ENCODE measurements at regions not wholly inside any gene's neighbourhood (a gene's known extent, or its start where the extent isn't known, plus 50 kb on each side); places are given as distances from the start of the nearest gene placed in this dataset.

DNA sequence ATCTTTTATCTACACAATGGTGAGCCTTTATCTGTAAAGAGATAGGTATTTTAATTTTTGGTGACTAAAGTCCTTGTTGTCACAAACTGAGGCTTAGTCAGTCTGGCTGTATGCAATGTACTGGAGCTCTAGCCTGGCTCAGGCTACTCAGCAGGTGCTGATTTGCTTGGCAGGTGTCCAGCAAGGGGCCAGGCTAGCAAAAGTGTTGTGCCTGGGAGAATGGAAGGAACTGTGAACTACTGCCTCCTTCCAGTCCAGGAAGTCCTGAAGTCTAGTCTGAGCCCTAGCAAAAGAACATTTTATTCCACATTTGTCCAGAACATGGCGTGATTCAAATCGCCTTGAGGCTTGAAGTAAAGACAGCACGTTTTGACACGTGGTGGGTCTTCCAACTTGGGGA lies 260.5 kb downstream of the CCDC85A start:
- Histone ChIP-seq H3K79me2 (ENCODE audit: control insufficient read depth in 1 of 2, insufficient read depth in 2 of 2, low read length in 2 of 2) (no peaks in the 10 kb centered on the region), H4K20me1 (replicated peaks in 1 of 2; ENCODE audit: control insufficient read depth in 1 of 2, insufficient read depth in 2 of 2, low read length in 2 of 2) (no peaks in the 10 kb centered on the region), H3K79me1 (ENCODE audit: low read depth, low read length) (no peaks in the 10 kb centered on the region), H2BK20ac (ENCODE audit: low read length) (no peak overlapping the region), H3K9ac (replicated peaks in 1 of 4; ENCODE audit: extremely low read depth in 1 of 4, low read depth in 3 of 4, low read length in 3 of 4) (no peak overlapping the region), H3K56ac (replicated peaks; ENCODE audit: insufficient read length, low read depth, low read length) (no peak overlapping the region), H3K36me3 (ENCODE audit: control insufficient read depth in 2 of 4, insufficient read depth in 4 of 4, low read length in 3 of 4) (no peaks in the 10 kb centered on the region), H4K8ac (ENCODE audit: extremely low read depth, insufficient read depth, low read length) (no peak overlapping the region), H2AK5ac (ENCODE audit: low read depth, low read length) (no peak overlapping the region), H3K4me2 (ENCODE audit: insufficient read depth in 1 of 2, low read depth in 2 of 2, low read length in 2 of 2) (no peak overlapping the region), H3K27ac (ENCODE audit: low read depth, low read length) (no peak overlapping the region), H3K9me3 (ENCODE audit: insufficient read depth in 2 of 2, low read depth in 1 of 2, low read length in 1 of 2) (no peaks in the 10 kb centered on the region), H3K4me3 (ENCODE audit: extremely low read depth in 1 of 4, insufficient read depth in 2 of 4, low read depth in 3 of 4, low read length in 4 of 4) (no peak overlapping the region), H2BK12ac (ENCODE audit: low read depth, low read length) (no peak overlapping the region), H2BK5ac (ENCODE audit: low read depth, low read length) (no peak overlapping the region), H3K18ac (ENCODE audit: extremely low read depth, low read length) (no peak overlapping the region), H4K91ac (replicated peaks; ENCODE audit: insufficient read length, low read length) (no peak overlapping the region), H2BK15ac (ENCODE audit: low read length) (no peak overlapping the region), H3K4me1 (replicated peaks in 1 of 4; ENCODE audit: control insufficient read depth in 3 of 4, insufficient read depth in 4 of 4, low read length in 3 of 4) (peaks cover 0 to 12% (median 4%) of the 10 kb centered on the region in 4 experiments; a peak in 4 of 7 replicates), H3K23ac (ENCODE audit: insufficient read length) (no peak overlapping the region), H2AFZ (ENCODE audit: low read length) (no peak overlapping the region), H3K23me2 (ENCODE audit: low read depth, low read length) (0 out of 2 replicates have a peak, but pooled peaks cover 2% of the 10 kb centered on the region), H3K14ac (ENCODE audit: insufficient read length) (no peak overlapping the region), H3K27me3 (replicated peaks in 1 of 4; ENCODE audit: control insufficient read depth in 3 of 4, extremely low read depth in 1 of 4, insufficient read depth in 3 of 4, low read length in 3 of 4) (no peaks in the 10 kb centered on the region), H4K5ac (ENCODE audit: insufficient read length, low read depth, low read length) (no peak overlapping the region), H2BK120ac (replicated peaks; ENCODE audit: low read depth, low read length) (no peak overlapping the region), H3K4ac (replicated peaks; ENCODE audit: insufficient read length, low read depth, low read length) (no peak overlapping the region)
- ChIA-PET POLR2A (ENCODE audit: partially characterized antibody) (no interaction called here), CTCF (ENCODE audit: partially characterized antibody) (interaction anchor here (1.3 to 1.6 kb wide), 2 partner anchors 33 to 260 kb away, joined by 3 read pairs; partner anchors contain the start of gene CCDC85A)
- WGBS, 2 experiments (ENCODE audit: extremely low coverage in 1 of 2, insufficient coverage in 1 of 2, insufficient read length in 1 of 2, insufficient replicate concordance in 2 of 2, low coverage in 1 of 2, low lambda C conversion rate in 2 of 2, missing lambda C conversion rate in 1 of 2) = 88% methylated on average over 4 of the region's 4 CpGs; no CpG with 5 or more reads in 1 of the 2 experiments
- TF ChIP-seq SIN3A (conservative IDR thresholded peaks at IDR 0.05 in 1 of 2, IDR thresholded peaks at IDR 0.05 in 1 of 2; ENCODE audit: low read depth in 1 of 2, low read length in 2 of 2) (no peak), CTCF (IDR thresholded peaks at IDR 0.05; ENCODE audit: control extremely low read depth in 1 of 3, insufficient read depth in 1 of 3, low read depth in 1 of 3, low read length in 3 of 3) (no peak), TBP (IDR thresholded peaks at IDR 0.05; ENCODE audit: low read depth, low read length) (no peak), NANOG (IDR thresholded peaks at IDR 0.05; ENCODE audit: insufficient read depth, low read depth, low read length, poor library complexity, severe bottlenecking) (no peak), MAFK (IDR thresholded peaks at IDR 0.05; ENCODE audit: low read depth, low read length) (no peak), KDM4A (IDR thresholded peaks at IDR 0.05; ENCODE audit: low read depth, low read length, severe bottlenecking) (no peak), CBX5 (IDR thresholded peaks at IDR 0.05; ENCODE audit: low read depth, low read length) (no peak), TAF7 (optimal IDR thresholded peaks at IDR 0.05; ENCODE audit: borderline replicate concordance, low read depth, low read length) (no peak), POU5F1 (IDR thresholded peaks at IDR 0.05; ENCODE audit: low read depth, low read length) (no peak), TEAD4 (IDR thresholded peaks at IDR 0.05; ENCODE audit: low read depth, low read length) (no peak), KDM5A (IDR thresholded peaks at IDR 0.05; ENCODE audit: low read length) (no peak), JUND (IDR thresholded peaks at IDR 0.05; ENCODE audit: low read length) (no peak), POLR2A (IDR thresholded peaks at IDR 0.05; ENCODE audit: control extremely low read depth in 1 of 2, low read depth in 2 of 2, low read length in 2 of 2) (no peak)
- DNase-seq (ENCODE audit: low read depth in 1 of 2, low spot score in 2 of 2) = no peak
- FAIRE-seq = no peak

Data from H1 (cell line).